NCI-H345 (cell line): ENCODE measurements at regions not wholly inside any gene's neighbourhood (a gene's known extent, or its start where the extent isn't known, plus 50 kb on each side); places are given as distances from the start of the nearest gene placed in this dataset.

Source experiments
- DNase-seq: peaks from one replicate; lab custom pipeline; 2025; lab: John Stamatoyannopoulos, UW

- DNase-seq, result no peak
Measured at GRCh38 chr5:116848954-116849581, 274.4 kb upstream of the SEMA6A start.

GRCh38 chr5:116847960-116848359, 273.3 kb upstream of the SEMA6A start:
- DNase-seq, result no peak

GRCh38 chr5:116844015-116844414, 269.4 kb upstream of the SEMA6A start:
- no peak for DNase-seq

GRCh38 chr5:116842514-116842961, 267.9 kb upstream of the SEMA6A start:
- no peak for DNase-seq

DNA sequence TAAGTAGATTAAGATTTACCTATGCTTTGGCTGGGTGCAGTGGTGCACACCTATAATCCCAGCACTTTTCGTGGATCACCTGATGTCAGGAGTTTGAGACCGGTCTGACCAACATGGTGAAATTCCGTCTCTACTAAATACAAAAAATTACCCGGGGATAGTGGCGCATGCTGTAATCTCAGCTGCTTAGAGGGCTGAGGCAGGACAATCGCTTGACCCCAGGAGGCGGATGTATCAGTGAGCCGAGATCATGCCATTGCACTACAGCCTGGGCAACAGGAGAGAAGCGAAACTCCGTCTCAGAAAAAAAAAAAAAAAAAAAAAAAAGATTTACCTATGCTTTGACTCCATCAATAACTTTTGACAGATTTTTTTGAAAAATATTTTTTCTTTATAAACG, 267.1 kb upstream of the SEMA6A start:
- DNase-seq, result no peak

DNA sequence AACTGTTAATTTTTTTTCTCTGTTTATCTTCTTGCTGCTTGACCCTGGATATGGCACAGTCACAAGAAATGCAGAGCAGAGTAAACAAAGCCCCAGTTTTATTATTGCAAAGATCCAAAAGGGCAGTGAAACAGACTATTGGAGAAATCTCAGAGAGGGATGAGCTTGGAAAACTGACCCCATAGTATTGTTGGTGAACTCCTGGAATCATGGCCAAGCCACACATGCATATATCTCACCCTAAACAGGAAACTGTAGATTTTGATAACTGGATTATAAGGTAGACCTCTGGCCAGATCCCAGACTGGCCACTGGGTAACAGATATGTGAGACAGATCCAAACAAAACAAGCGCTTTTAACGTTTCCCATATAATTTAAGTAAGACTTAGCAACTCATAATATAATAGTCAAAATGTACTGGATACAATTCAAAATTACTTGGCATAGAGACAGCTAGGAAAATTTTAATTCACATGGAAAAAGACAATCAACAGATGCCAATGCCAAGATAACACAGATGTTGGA, 263.5 kb upstream of the SEMA6A start:
- no peak for DNase-seq

GRCh38 chr5:116834796-116835515, 260.3 kb upstream of the SEMA6A start:
- DNase-seq, result no peak

DNA sequence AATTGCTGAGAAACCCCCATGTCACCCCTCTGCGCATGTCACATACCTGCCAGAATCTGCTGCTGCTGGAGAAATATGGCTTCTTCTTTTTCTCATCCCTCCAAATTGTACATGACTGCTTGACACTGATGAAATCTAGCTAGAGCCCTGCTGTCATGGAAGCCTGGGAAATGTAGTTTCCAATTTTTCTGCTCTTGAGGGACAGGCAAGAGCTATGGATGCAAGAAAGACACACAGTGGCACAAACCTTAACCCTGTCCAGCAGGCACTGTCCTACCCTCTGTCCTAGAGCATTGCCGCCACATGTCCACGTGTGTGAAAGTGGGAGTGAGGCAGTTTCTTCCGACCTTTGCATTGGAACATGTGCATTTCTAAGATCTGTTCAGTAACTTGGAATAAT, 255.5 kb upstream of the SEMA6A start:
- DNase-seq, result no peak

DNA sequence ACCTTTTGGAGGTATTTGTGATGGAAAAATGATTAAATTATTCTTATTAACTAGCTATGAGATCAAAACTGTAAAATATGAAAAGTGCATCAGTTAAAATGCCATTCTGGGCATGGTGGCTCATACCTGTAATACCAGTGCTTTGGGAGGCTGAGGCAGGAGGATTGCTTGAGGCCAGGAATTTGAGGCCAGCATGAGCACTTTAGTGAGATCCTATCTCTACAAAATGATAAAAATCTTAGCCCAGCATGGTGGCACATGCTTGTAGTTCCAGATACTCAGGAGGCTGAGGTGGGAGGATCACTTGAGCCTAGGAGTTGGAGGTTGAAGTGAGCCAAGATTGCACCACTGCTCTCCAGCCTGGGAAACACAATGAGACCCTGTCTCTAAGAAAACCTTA, 252.5 kb upstream of the SEMA6A start:
- no peak for DNase-seq

- no peak for DNase-seq
Measured at GRCh38 chr5:116825486-116825885, 250.9 kb upstream of the SEMA6A start.

DNA sequence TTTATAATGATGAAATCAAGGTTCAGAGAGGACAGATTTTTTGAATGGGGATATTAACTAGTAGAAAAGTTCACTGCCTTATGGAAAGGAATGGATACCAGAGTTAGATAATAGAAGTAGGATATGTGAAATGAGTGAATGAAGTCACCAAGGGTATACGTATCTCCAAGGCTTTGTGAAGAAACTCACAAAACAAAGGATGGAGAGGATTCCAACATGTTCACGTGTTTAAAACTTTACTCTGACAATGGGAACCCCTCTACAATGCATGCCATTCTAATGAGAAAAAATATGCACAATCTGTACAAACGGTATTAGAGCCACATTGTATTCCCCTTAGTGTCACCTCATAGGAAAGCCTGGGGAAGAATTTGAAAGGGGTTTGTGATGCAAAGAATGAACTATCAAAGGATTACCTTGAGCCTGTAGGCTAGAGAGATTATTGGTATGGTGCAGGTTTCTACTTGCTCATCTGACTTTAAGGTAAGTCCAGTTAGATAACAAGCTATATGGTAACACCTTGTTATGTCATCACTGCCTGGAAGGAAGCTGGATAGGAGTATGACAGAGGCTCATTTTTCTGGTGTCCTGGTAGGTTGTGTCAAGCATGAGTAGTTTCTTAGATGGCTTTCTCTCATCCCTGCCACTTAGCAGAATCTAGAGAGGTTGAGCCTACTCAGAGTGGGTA, 250.3 kb upstream of the SEMA6A start:
- DNase-seq, result no peak

GRCh38 chr5:116814626-116815385, 240.2 kb upstream of the SEMA6A start:
- DNase-seq, result no peak

- DNase-seq, result no peak
Measured at GRCh38 chr5:116813906-116814305, 239.3 kb upstream of the SEMA6A start.

- DNase-seq, result no peak
Measured at GRCh38 chr5:116813356-116813755, 238.7 kb upstream of the SEMA6A start.

- no peak for DNase-seq
Measured at GRCh38 chr5:116810951-116811350, 236.3 kb upstream of the SEMA6A start.

DNA sequence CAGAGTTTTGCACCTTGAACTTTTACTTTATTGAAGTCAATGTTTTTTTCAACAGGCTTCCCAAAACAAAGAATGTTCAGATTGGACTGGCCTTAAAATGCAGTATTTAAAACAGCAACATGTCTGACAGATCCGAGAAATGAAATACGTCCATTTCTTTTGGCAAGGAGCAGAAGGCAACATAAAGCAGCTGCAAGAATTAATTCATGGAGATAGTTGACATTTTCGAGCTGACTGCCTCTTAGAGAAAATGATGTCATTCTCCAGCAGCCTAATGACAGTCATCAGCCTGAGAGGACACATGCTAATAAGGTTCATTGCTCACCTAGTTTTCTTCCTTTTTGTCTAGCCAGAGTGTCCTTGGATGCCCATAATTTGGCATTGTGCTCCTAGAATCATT, 232.2 kb upstream of the SEMA6A start:
- no peak for DNase-seq

DNA sequence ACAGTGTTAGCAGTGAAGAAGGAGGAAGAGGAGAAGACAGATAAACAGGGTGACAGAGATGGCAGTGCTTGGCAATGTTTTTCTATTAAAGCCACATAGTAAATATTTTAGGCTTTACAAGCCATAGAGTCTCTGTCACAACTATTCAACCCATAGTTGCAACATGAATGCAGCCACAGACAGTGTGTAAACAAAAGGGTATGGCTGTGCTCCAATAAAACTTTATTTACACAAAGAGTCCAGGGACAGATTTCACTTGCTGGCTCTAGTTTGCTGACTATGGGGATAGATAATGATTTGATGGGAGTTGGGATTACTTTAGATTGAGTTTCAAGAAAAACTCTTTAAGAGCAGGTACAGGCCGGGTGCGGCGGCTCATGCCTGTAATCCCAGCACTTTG, 224.8 kb upstream of the SEMA6A start:
- DNase-seq, result no peak

- DNase-seq, result no peak
Measured at GRCh38 chr5:116795189-116795588, 220.6 kb upstream of the SEMA6A start.

DNA sequence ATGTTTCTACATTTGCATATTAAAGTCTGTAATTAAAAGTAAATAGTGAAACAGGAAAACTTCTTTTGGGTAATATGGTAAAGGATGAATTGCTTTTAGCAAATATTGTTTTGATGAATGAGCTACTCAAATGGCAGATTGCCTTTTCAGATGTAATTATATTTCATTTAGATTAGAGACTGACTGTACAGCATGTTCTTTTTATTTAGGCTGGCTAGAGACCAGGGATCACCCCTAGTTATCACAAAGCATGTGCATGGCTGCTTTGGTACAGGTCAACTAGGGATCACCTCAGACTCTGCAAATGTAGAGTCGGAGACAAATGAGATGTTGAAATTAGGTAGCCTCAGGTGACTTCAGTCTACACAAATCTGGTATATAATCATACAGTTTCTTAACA, 214.9 kb upstream of the SEMA6A start:
- no peak for DNase-seq

DNA sequence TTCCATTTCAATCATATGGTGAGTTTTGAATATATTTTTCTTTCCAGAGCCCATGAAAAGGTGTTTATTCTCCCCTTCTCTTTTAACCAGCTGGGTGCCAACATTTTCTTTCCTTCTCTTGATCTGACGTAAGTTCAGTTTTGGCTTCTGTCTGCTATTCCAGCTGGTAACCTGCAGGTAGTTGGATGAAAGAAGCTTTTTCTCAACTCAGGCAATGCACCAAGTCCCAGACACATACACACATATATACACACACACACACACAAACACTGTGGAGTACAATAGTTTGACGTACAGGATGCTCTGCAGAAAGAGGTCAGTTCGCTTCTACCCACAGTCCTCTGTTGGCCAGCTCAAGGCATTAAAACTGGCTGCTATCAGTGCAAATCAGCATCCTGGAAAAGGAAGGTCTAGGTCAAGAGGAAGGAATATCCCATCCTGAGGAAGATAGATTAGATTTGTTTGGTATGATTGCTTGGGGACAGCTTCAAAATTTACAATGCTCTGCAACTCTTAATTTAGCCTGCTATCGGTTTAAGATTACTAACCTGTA, 214.3 kb upstream of the SEMA6A start:
- no peak for DNase-seq

DNA sequence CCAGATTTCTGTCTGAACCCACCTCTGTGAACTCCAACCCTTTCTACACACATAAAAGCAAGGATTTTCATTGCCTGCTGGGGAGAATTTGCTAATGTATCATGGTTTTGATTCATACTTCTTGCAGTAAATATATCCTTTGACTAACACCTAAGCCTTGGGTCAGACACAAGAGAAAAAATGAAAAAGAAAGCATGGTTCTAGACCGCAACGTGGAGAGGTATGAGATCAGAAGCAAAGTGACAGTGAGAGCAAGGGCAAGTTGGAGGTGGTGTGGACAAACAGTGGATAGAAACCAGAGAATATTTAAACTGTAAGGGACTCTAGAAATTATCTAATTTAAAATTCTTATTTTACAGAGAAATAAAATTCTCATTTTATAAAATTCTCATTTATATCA, 212.9 kb upstream of the SEMA6A start:
- DNase-seq, result no peak

DNA sequence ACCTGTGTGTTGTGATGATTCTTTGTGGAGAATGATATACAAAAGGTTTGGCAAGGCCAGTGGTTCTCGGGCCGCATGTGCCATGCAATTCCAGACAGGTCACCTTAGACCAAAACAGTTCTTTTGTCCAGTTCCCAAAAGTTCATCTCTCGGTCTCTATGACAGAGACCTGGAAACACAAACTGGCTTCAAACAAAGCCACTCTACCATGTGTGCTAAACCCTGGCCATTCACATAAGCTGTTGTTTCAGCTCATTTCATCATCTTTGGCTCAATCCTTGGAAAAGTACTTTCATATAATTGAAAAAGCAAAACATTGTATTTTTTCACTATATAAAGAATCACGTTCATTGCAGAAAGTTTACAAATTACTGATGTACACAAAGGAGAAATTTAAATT, 210.5 kb upstream of the SEMA6A start:
- DNase-seq, result no peak
